Osteoblast (primary cell): ENCODE measurements at regions not wholly inside any gene's neighbourhood (a gene's known extent, or its start where the extent isn't known, plus 50 kb on each side); places are given as distances from the start of the nearest gene placed in this dataset.

Experiments used
- DNase-seq: peaks from one replicate; pipeline ENCODE4 v3.0.0; 2011; ENCODE audit warnings: low spot score, mixed read lengths; ENCODE audit not compliant: insufficient read length; ENCODE audit errors: missing footprints
- H2AFZ ChIP-seq: 2 replicates; pipeline ENCODE4 v1.6.0; 2011; ENCODE audit warnings: mild to moderate bottlenecking, low read length
- H3K27ac ChIP-seq: 2 replicates; pipeline ENCODE4 v1.5.1; 2011; ENCODE audit warnings: mild to moderate bottlenecking, low read depth, low read length, moderate library complexity
- H3K27me3 ChIP-seq: 2 replicates; pipeline ENCODE4 v1.6.0; 2012; ENCODE audit warnings: mild to moderate bottlenecking, control low read depth, inconsistent platforms, low read length, moderate library complexity; ENCODE audit not compliant: insufficient read depth
- H3K36me3 ChIP-seq: 2 replicates; pipeline ENCODE4 v1.5.1; 2011; ENCODE audit warnings: mild to moderate bottlenecking, low read length, control low read depth, moderate library complexity; ENCODE audit not compliant: insufficient read depth
- H3K4me1 ChIP-seq: 2 replicates; pipeline ENCODE4 v1.5.1; 2011; ENCODE audit warnings: mild to moderate bottlenecking, low read length, control low read depth, moderate library complexity; ENCODE audit not compliant: insufficient read depth
- H3K4me2 ChIP-seq: 2 replicates; pipeline ENCODE4 v1.6.0; 2011; ENCODE audit warnings: mild to moderate bottlenecking, low read length; ENCODE audit not compliant: insufficient read depth
- H3K4me3 ChIP-seq: fragments of 200-600 bp; sonication (generic); 3 replicates; pipeline ENCODE4 v1.5.1; 2012; ENCODE audit warnings: mild to moderate bottlenecking, low read length, inconsistent platforms; ENCODE audit not compliant: insufficient read depth
- H3K79me2 ChIP-seq: 2 replicates; pipeline ENCODE4 v1.6.0; 2012; ENCODE audit warnings: mild to moderate bottlenecking, low read length, control low read depth, inconsistent platforms; ENCODE audit not compliant: insufficient read depth
- H3K9me3 ChIP-seq: 2 replicates; pipeline ENCODE4 v1.5.1; 2011; ENCODE audit warnings: low read depth, low read length, control low read depth
- H4K20me1 ChIP-seq: 2 replicates; pipeline ENCODE4 v1.6.0; 2012; ENCODE audit warnings: mild to moderate bottlenecking, low read length, control low read depth; ENCODE audit not compliant: insufficient read depth
- CTCF ChIP-seq: IDR thresholded peaks from 2 replicates; pipeline ENCODE4 v1.5.1; 2011; ENCODE audit warnings: mild to moderate bottlenecking, low read depth, low read length, moderate library complexity; ENCODE audit errors: extremely low read depth

DNA sequence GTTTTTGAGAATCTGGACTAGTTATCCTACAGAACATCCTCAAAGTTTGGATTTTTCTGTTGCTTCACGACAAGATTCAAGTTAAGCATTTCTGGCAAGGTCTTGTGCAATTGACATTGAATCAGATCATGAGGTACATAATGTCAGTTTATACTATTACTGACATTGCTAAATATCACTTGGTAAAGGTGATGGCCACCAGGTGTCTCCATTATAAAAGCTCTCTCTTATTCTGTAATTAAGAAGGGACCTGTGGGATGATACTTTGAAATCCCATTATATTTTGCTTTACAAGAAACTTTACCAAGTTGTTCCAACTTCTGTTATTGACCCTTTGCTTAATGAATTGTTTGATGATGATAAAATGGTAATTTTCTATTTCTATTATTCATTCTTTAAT, 131.0 kb upstream of the ASTN2 start:
- Histone ChIP-seq H3K27ac (no peak overlapping the region), H2AFZ (no peak overlapping the region), H3K9me3 (no peaks in the 10 kb centered on the region), H3K79me2 (no peaks in the 10 kb centered on the region), H4K20me1 (no peaks in the 10 kb centered on the region), H3K4me2 (no peak overlapping the region), H3K4me3 (no peak overlapping the region), H3K4me1 (no peaks in the 10 kb centered on the region), H3K36me3 (no peaks in the 10 kb centered on the region), H3K27me3 (no peaks in the 10 kb centered on the region)
- no peak for TF ChIP-seq CTCF
- DNase-seq, result no peak

DNA sequence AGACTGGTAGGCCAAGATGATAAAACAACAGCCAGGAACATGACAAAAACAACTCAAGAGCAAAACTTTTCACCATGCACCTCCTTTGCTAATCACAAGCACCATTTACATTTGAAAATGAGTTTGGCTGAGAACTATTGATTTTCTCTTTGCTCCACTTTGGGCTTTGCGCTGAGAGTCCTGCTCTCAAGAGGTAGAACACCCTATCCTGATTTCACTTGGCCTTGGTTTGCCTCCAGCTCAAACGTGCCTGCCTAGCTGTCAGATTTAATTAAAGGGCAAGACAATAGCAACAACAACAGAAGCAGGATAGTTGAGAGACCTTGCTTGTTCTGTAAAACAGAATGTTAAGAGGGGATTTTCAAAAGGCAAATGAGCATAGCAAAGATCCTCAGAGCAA, 128.2 kb upstream of the ASTN2 start:
- H3K4me1 ChIP-seq, result no peaks in the 10 kb centered on the region
- H4K20me1 ChIP-seq, result no peaks in the 10 kb centered on the region
- H3K27me3 ChIP-seq, result no peaks in the 10 kb centered on the region
- H3K79me2 ChIP-seq, result no peaks in the 10 kb centered on the region
- no peak overlapping the region for H3K4me3 ChIP-seq
- no peak overlapping the region for H3K4me2 ChIP-seq
- no peak overlapping the region for H3K27ac ChIP-seq
- no peaks in the 10 kb centered on the region for H3K9me3 ChIP-seq
- no peak overlapping the region for H2AFZ ChIP-seq
- no peak for TF ChIP-seq CTCF
- DNase-seq, result no peak
- H3K36me3 ChIP-seq, result no peaks in the 10 kb centered on the region

DNA sequence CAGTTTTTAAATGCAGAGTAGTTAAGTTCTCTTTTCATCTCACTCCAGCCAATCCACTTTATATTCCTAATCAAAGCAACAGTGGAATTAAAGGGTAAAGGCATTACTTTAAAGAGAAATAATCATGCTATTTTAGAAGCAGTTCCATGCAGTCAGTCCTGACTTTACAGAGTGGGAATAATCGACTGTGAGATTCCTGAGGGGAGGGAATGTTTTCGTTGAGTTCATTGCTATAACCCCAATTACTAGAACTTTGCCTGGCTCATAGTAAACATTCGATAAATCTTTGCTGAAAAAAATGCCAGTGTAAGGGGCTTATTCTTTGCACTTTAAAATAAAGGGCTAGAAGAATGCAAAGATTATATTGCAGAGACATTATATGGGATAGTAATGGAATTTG, 127.2 kb upstream of the ASTN2 start:
- Histone ChIP-seq H3K36me3 (no peaks in the 10 kb centered on the region), H3K79me2 (no peaks in the 10 kb centered on the region), H3K4me2 (no peak overlapping the region), H3K9me3 (no peaks in the 10 kb centered on the region), H3K27me3 (no peaks in the 10 kb centered on the region), H3K27ac (no peak overlapping the region), H3K4me3 (no peak overlapping the region), H2AFZ (no peak overlapping the region), H3K4me1 (no peaks in the 10 kb centered on the region), H4K20me1 (no peaks in the 10 kb centered on the region)
- DNase-seq, result no peak
- no peak for TF ChIP-seq CTCF

- H3K9me3 ChIP-seq, result no peaks in the 10 kb centered on the region
- no peak overlapping the region for H2AFZ ChIP-seq
- no peaks in the 10 kb centered on the region for H3K79me2 ChIP-seq
- H3K27me3 ChIP-seq, result no peaks in the 10 kb centered on the region
- no peak overlapping the region for H3K4me2 ChIP-seq
- no peak for TF ChIP-seq CTCF
- no peaks in the 10 kb centered on the region for H3K4me1 ChIP-seq
- no peak overlapping the region for H3K27ac ChIP-seq
- no peaks in the 10 kb centered on the region for H3K36me3 ChIP-seq
- no peak overlapping the region for H3K4me3 ChIP-seq
- H4K20me1 ChIP-seq, result no peaks in the 10 kb centered on the region
- DNase-seq, result no peak
Observed at GRCh38 chr9:117541181-117541580, 126.3 kb upstream of the ASTN2 start.
